Ovary (tissue), 3 donors: ENCODE measurements at regions not wholly inside any gene's neighbourhood (a gene's known extent, or its start where the extent isn't known, plus 50 kb on each side); places are given as distances from the start of the nearest gene placed in this dataset.

Source experiments
- CTCF ChIP-seq, 3 donors: fragments of 450-650 bp in 2 of 3; fragments of 200-600 bp in 1 of 3; IDR thresholded peaks; one replicate each; pipeline versions ENCODE4 v1.5.1 to v1.8.0; 2016 to 2022; ENCODE audit warnings: antibody characterized with exemption in 3 of 3, mild to moderate bottlenecking in 1 of 3
- EP300 ChIP-seq: sonication (generic); formaldehyde crosslinking; IDR thresholded peaks from one replicate; pipeline ENCODE4 v1.6.1; 2017; ENCODE audit warnings: antibody characterized with exemption
- POLR2A ChIP-seq: fragments of 450-650 bp; IDR thresholded peaks from one replicate; pipeline ENCODE4 v1.6.1; 2017; ENCODE audit warnings: antibody characterized with exemption, mild to moderate bottlenecking, moderate library complexity
- donor health status: DM: no; HTN: no; CAD: no.

- TF ChIP-seq CTCF (IDR thresholded peaks at IDR 0.05), result no peak
- TF ChIP-seq POLR2A, result no peak
- no peak for TF ChIP-seq EP300
These were observed 59.8 kb upstream of the CASZ1 start for GRCh38 chr1:10856176-10856683.
